WTC11 (cell line): ENCODE measurements at regions not wholly inside any gene's neighbourhood (a gene's known extent, or its start where the extent isn't known, plus 50 kb on each side); places are given as distances from the start of the nearest gene placed in this dataset.

Experiments used
- AFF4 ChIP-seq: sonication (generic); formaldehyde crosslinking; IDR thresholded peaks from 2 replicates; pipeline ENCODE4 v1.8.1; 2023; ENCODE audit warnings: mild to moderate bottlenecking, missing genetic modification reagents, borderline replicate concordance
- CREB1 ChIP-seq: sonication (generic); formaldehyde crosslinking; IDR thresholded peaks from 2 replicates; pipeline ENCODE4 v1.8.0; 2023; ENCODE audit warnings: mild to moderate bottlenecking, missing genetic modification reagents
- CTCF ChIP-seq: fragments of 200-600 bp; IDR thresholded peaks from 2 replicates; pipeline ENCODE4 v1.8.0; 2022; ENCODE audit warnings: antibody characterized with exemption
- MXD4 ChIP-seq: fragments of 250-450 bp; sonication (Bioruptor Pico); IDR thresholded peaks from 2 replicates; pipeline ENCODE4 v1.8.0; 2021; ENCODE audit warnings: mild to moderate bottlenecking, moderate library complexity, borderline replicate concordance
- SOX15 ChIP-seq: fragments of 250-450 bp; sonication (Bioruptor Pico); IDR thresholded peaks from 2 replicates; pipeline ENCODE4 v1.9.0; 2021; ENCODE audit warnings: mild to moderate bottlenecking
- ZNF121 ChIP-seq: sonication (generic); formaldehyde crosslinking; IDR thresholded peaks from 2 replicates; pipeline ENCODE4 v1.8.0; 2023; ENCODE audit warnings: missing genetic modification reagents
- ZNF263 ChIP-seq: sonication (generic); formaldehyde crosslinking; IDR thresholded peaks from 2 replicates; pipeline ENCODE4 v1.8.1; 2022; ENCODE audit warnings: low read depth, mild to moderate bottlenecking, moderate library complexity, missing genetic modification reagents
- ZNF671 ChIP-seq: fragments of 250-450 bp; sonication (Bioruptor Pico); IDR thresholded peaks from 2 replicates; pipeline ENCODE4 v1.8.0; 2021; ENCODE audit warnings: mild to moderate bottlenecking
- TF ChIP-seq, protein P1 (sequence below): sonication (generic); formaldehyde crosslinking; IDR thresholded peaks from 2 replicates; pipeline ENCODE4 v1.8.1; 2022; ENCODE audit warnings: low read depth, missing genetic modification reagents, borderline replicate concordance
- TF ChIP-seq, protein P2 (sequence below): sonication (generic); formaldehyde crosslinking; IDR thresholded peaks from 2 replicates; pipeline ENCODE4 v1.8.1; 2022; ENCODE audit warnings: low read depth, mild to moderate bottlenecking, moderate library complexity, missing genetic modification reagents, borderline replicate concordance

- TF ChIP-seq AFF4 = no peak
- TF ChIP-seq ZNF121 (CRISPR knock-in tag) = no peak
- TF ChIP-seq CTCF = no peak
- TF ChIP-seq, protein P1, sequence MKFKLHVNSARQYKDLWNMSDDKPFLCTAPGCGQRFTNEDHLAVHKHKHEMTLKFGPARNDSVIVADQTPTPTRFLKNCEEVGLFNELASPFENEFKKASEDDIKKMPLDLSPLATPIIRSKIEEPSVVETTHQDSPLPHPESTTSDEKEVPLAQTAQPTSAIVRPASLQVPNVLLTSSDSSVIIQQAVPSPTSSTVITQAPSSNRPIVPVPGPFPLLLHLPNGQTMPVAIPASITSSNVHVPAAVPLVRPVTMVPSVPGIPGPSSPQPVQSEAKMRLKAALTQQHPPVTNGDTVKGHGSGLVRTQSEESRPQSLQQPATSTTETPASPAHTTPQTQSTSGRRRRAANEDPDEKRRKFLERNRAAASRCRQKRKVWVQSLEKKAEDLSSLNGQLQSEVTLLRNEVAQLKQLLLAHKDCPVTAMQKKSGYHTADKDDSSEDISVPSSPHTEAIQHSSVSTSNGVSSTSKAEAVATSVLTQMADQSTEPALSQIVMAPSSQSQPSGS (CRISPR knock-in tag) = no peak
- no peak for TF ChIP-seq ZNF671
- TF ChIP-seq ZNF263 = no peak
- no peak for TF ChIP-seq SOX15
- TF ChIP-seq MXD4 (CRISPR knock-in tag) = no peak
- TF ChIP-seq, protein P2, sequence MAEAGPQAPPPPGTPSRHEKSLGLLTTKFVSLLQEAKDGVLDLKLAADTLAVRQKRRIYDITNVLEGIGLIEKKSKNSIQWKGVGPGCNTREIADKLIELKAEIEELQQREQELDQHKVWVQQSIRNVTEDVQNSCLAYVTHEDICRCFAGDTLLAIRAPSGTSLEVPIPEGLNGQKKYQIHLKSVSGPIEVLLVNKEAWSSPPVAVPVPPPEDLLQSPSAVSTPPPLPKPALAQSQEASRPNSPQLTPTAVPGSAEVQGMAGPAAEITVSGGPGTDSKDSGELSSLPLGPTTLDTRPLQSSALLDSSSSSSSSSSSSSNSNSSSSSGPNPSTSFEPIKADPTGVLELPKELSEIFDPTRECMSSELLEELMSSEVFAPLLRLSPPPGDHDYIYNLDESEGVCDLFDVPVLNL (CRISPR knock-in tag) = no peak
- TF ChIP-seq CREB1 (CRISPR knock-in tag) = no peak
These were observed 1203.2 kb downstream of the TMEM121 start for GRCh38 chr14:106729551-106729950.
